CD4-positive, alpha-beta T cell treated with Interleukin-17A for 4 hours (primary cell): ENCODE measurements at regions not wholly inside any gene's neighbourhood (a gene's known extent, or its start where the extent isn't known, plus 50 kb on each side); places are given as distances from the start of the nearest gene placed in this dataset.

Source experiments
- DNase-seq: peaks from one replicate; pipeline ENCODE4 v3.0.0-alpha.2; 2020; ENCODE audit warnings: mixed read lengths

GRCh38 chr7:155984609-155985405 lies 172.5 kb upstream of the SHH start:
- DNase-seq = no peak

- DNase-seq = no peak
Observed at GRCh38 chr7:155984028-155984580, 171.8 kb upstream of the SHH start.

- no peak for DNase-seq
Observed at GRCh38 chr7:155983176-155983815, 171.0 kb upstream of the SHH start.

GRCh38 chr7:155981703-155982102 lies 169.4 kb upstream of the SHH start:
- DNase-seq = no peak

- no peak for DNase-seq
Observed at GRCh38 chr7:155980841-155981240, 168.6 kb upstream of the SHH start.

GRCh38 chr7:155979994-155980393 lies 167.7 kb upstream of the SHH start:
- no peak for DNase-seq

GRCh38 chr7:155979566-155979965 lies 167.3 kb upstream of the SHH start:
- no peak for DNase-seq

- no peak for DNase-seq
Observed at GRCh38 chr7:155975490-155975889, 163.2 kb upstream of the SHH start.

- DNase-seq = no peak
Observed at GRCh38 chr7:155974186-155974897, 162.1 kb upstream of the SHH start.

- no peak for DNase-seq
Observed at GRCh38 chr7:155973451-155973997, 161.3 kb upstream of the SHH start.

- no peak for DNase-seq
Observed at GRCh38 chr7:155972651-155973390, 160.6 kb upstream of the SHH start.

- DNase-seq = no peak
Observed at GRCh38 chr7:155972247-155972646, 160.0 kb upstream of the SHH start.

GRCh38 chr7:155971180-155971770 lies 159.0 kb upstream of the SHH start:
- DNase-seq = no peak

GRCh38 chr7:155969192-155969929 lies 157.1 kb upstream of the SHH start:
- DNase-seq = no peak

GRCh38 chr7:155965010-155965409 lies 152.7 kb upstream of the SHH start:
- DNase-seq = no peak

- no peak for DNase-seq
Observed at GRCh38 chr7:155964543-155964942, 152.3 kb upstream of the SHH start.

GRCh38 chr7:155963771-155964195 lies 151.5 kb upstream of the SHH start:
- no peak for DNase-seq

GRCh38 chr7:155963356-155963755 lies 151.1 kb upstream of the SHH start:
- DNase-seq = no peak

GRCh38 chr7:155962968-155963300 lies 150.7 kb upstream of the SHH start:
- no peak for DNase-seq

- DNase-seq = no peak
Observed at GRCh38 chr7:155962191-155962967, 150.1 kb upstream of the SHH start.
